ENCODE measurements at regions not wholly inside any gene's neighbourhood (a gene's known extent, or its start where the extent isn't known, plus 50 kb on each side); places are given as distances from the start of the nearest gene placed in this dataset.

DNA sequence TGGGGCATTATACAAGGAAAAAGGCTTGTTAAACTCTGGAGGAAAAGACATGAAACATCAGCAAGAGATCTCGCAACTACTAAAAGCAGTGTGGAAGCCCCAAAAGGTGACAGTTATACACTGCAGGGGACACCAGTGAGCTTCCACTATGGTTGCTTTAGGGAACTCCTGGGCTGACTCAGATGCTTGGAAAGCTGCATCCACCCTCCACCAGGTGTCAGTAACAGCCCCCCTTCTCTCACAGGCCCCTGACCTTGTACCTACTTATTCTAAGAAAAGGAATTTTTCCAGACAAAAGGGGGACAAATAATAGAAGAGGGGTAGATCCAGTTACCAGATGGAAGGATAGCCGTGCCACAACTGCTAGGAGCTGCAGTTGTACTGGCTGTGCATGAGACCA lies 154.4 kb upstream of the COX7C start:
- Histone ChIP-seq H3K4me1 (ENCODE audit: control insufficient read depth, insufficient read depth, low read length) (no peaks in the 10 kb centered on the region), H3K79me2 (ENCODE audit: control insufficient read depth, insufficient read depth, low read length) (no peaks in the 10 kb centered on the region), H4K20me1 (ENCODE audit: control insufficient read depth, insufficient read depth) (no peaks in the 10 kb centered on the region), H3K27me3 (replicated peaks in 1 of 2; ENCODE audit: control insufficient read depth in 2 of 2, insufficient read depth in 2 of 2, low read length in 1 of 2) (no peaks in the 10 kb centered on the region), H3K36me3 (ENCODE audit: control insufficient read depth in 2 of 2, insufficient read depth in 2 of 2, low read length in 1 of 2) (no peaks in the 10 kb centered on the region), H2AFZ (ENCODE audit: control insufficient read depth, low read depth, low read length) (no peak overlapping the region), H3K27ac (ENCODE audit: control insufficient read depth, insufficient read depth) (no peak overlapping the region), H3K4me2 (ENCODE audit: control insufficient read depth, insufficient read depth) (no peak overlapping the region), H3K9me3 (replicated peaks; ENCODE audit: control insufficient read depth, insufficient read depth, low read length) (no peaks in the 10 kb centered on the region; the same call in 2 of the 3 replicates), H3K9ac (ENCODE audit: control insufficient read depth, insufficient read depth, low read length) (no peak overlapping the region), H3K4me3 (no peak overlapping the region)
- in situ Hi-C loops (cut with MboI) = no loop called here
- DNase-seq (ENCODE audit: low read depth, low spot score) (no peak), ATAC-seq (no peak), FAIRE-seq (no peak)
- ChIA-PET CTCF (no interaction called here), SMC1A (ENCODE audit: uncharacterized antibody, unreplicated experiment) (no interaction called here), RAD21 (ENCODE audit: unreplicated experiment) (no interaction called here), POLR2A (no interaction called here)
- 78% methylated on average over 2 of the region's 2 CpGs for WGBS (ENCODE audit: insufficient coverage, insufficient replicate concordance, low lambda C conversion rate, missing lambda C conversion rate)
- TF ChIP-seq SPI1 (IDR thresholded peaks at IDR 0.05; ENCODE audit: borderline replicate concordance, insufficient read depth, low read depth, low read length) (no peak), STAT1 (conservative IDR thresholded peaks at IDR 0.05) (no peak), CHD1 (IDR thresholded peaks at IDR 0.05; ENCODE audit: low read depth, low read length) (no peak)
- TF ChIP-seq, protein P1, sequence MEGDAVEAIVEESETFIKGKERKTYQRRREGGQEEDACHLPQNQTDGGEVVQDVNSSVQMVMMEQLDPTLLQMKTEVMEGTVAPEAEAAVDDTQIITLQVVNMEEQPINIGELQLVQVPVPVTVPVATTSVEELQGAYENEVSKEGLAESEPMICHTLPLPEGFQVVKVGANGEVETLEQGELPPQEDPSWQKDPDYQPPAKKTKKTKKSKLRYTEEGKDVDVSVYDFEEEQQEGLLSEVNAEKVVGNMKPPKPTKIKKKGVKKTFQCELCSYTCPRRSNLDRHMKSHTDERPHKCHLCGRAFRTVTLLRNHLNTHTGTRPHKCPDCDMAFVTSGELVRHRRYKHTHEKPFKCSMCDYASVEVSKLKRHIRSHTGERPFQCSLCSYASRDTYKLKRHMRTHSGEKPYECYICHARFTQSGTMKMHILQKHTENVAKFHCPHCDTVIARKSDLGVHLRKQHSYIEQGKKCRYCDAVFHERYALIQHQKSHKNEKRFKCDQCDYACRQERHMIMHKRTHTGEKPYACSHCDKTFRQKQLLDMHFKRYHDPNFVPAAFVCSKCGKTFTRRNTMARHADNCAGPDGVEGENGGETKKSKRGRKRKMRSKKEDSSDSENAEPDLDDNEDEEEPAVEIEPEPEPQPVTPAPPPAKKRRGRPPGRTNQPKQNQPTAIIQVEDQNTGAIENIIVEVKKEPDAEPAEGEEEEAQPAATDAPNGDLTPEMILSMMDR (IDR thresholded peaks at IDR 0.05 in 2 of 3, conservative IDR thresholded peaks at IDR 0.05 in 1 of 3; ENCODE audit: control insufficient read depth in 2 of 3, extremely low read depth in 1 of 3, insufficient read depth in 1 of 3, low read depth in 3 of 3, low read length in 3 of 3) = no peak
- TF ChIP-seq, protein P2, sequence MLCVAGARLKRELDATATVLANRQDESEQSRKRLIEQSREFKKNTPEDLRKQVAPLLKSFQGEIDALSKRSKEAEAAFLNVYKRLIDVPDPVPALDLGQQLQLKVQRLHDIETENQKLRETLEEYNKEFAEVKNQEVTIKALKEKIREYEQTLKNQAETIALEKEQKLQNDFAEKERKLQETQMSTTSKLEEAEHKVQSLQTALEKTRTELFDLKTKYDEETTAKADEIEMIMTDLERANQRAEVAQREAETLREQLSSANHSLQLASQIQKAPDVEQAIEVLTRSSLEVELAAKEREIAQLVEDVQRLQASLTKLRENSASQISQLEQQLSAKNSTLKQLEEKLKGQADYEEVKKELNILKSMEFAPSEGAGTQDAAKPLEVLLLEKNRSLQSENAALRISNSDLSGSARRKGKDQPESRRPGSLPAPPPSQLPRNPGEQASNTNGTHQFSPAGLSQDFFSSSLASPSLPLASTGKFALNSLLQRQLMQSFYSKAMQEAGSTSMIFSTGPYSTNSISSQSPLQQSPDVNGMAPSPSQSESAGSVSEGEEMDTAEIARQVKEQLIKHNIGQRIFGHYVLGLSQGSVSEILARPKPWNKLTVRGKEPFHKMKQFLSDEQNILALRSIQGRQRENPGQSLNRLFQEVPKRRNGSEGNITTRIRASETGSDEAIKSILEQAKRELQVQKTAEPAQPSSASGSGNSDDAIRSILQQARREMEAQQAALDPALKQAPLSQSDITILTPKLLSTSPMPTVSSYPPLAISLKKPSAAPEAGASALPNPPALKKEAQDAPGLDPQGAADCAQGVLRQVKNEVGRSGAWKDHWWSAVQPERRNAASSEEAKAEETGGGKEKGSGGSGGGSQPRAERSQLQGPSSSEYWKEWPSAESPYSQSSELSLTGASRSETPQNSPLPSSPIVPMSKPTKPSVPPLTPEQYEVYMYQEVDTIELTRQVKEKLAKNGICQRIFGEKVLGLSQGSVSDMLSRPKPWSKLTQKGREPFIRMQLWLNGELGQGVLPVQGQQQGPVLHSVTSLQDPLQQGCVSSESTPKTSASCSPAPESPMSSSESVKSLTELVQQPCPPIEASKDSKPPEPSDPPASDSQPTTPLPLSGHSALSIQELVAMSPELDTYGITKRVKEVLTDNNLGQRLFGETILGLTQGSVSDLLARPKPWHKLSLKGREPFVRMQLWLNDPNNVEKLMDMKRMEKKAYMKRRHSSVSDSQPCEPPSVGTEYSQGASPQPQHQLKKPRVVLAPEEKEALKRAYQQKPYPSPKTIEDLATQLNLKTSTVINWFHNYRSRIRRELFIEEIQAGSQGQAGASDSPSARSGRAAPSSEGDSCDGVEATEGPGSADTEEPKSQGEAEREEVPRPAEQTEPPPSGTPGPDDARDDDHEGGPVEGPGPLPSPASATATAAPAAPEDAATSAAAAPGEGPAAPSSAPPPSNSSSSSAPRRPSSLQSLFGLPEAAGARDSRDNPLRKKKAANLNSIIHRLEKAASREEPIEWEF (IDR thresholded peaks at IDR 0.05; ENCODE audit: insufficient replicate concordance, low read depth, low read length) = no peak
- TF ChIP-seq, protein P3, sequence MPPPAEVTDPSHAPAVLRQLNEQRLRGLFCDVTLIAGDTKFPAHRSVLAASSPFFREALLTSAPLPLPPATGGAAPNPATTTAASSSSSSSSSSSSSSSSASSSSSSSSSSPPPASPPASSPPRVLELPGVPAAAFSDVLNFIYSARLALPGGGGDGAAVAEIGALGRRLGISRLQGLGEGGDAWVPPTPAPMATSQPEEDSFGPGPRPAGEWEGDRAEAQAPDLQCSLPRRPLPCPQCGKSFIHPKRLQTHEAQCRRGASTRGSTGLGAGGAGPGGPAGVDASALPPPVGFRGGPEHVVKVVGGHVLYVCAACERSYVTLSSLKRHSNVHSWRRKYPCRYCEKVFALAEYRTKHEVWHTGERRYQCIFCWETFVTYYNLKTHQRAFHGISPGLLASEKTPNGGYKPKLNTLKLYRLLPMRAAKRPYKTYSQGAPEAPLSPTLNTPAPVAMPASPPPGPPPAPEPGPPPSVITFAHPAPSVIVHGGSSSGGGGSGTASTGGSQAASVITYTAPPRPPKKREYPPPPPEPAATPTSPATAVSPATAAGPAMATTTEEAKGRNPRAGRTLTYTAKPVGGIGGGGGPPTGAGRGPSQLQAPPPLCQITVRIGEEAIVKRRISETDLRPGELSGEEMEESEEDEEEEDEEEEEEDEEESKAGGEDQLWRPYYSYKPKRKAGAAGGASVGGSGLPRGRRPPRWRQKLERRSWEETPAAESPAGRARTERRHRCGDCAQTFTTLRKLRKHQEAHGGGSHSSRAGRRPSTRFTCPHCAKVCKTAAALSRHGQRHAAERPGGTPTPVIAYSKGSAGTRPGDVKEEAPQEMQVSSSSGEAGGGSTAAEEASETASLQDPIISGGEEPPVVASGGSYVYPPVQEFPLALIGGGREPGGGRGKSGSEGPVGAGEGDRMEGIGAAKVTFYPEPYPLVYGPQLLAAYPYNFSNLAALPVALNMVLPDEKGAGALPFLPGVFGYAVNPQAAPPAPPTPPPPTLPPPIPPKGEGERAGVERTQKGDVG (CRISPR knock-in tag; IDR thresholded peaks at IDR 0.05) = no peak
- TF ChIP-seq, protein P4, sequence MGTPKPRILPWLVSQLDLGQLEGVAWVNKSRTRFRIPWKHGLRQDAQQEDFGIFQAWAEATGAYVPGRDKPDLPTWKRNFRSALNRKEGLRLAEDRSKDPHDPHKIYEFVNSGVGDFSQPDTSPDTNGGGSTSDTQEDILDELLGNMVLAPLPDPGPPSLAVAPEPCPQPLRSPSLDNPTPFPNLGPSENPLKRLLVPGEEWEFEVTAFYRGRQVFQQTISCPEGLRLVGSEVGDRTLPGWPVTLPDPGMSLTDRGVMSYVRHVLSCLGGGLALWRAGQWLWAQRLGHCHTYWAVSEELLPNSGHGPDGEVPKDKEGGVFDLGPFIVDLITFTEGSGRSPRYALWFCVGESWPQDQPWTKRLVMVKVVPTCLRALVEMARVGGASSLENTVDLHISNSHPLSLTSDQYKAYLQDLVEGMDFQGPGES (IDR thresholded peaks at IDR 0.05) = no peak
- BruUV-seq (replicated peaks) = no TSS peak
- intact Hi-C loops (cut with micrococcal nuclease; ENCODE audit: unreplicated experiment) = no loop called here
